ENCODE measurements at regions not wholly inside any gene's neighbourhood (a gene's known extent, or its start where the extent isn't known, plus 50 kb on each side); places are given as distances from the start of the nearest gene placed in this dataset.

GRCh38 chr9:120014796-120015195 lies 565.2 kb downstream of the CDK5RAP2 start:
- Histone ChIP-seq H3K4me3 (ENCODE audit: low read length) (no peak overlapping the region), H3K27me3 (replicated peaks; ENCODE audit: control insufficient read depth, insufficient read depth, low read length) (peaks cover 12% of the 10 kb centered on the region), H3K9me3 (ENCODE audit: control insufficient read depth, low read length) (no peaks in the 10 kb centered on the region), H3K36me3 (ENCODE audit: control insufficient read depth, insufficient read depth, low read length, severe bottlenecking) (no peaks in the 10 kb centered on the region), H3K9ac (ENCODE audit: low read length) (no peak overlapping the region), H3K4me1 (ENCODE audit: control insufficient read depth, insufficient read depth, low read length) (no peaks in the 10 kb centered on the region)
- DNase-seq (ENCODE audit: low read depth): no peak

- H3K9ac ChIP-seq (ENCODE audit: low read length): no peak overlapping the region
- H3K27me3 ChIP-seq (replicated peaks; ENCODE audit: control insufficient read depth, insufficient read depth, low read length): peaks cover 8% of the 10 kb centered on the region
- DNase-seq (ENCODE audit: low read depth): no peak
- H3K36me3 ChIP-seq (ENCODE audit: control insufficient read depth, insufficient read depth, low read length, severe bottlenecking): no peaks in the 10 kb centered on the region
- no peaks in the 10 kb centered on the region for H3K9me3 ChIP-seq (ENCODE audit: control insufficient read depth, low read length)
- H3K4me1 ChIP-seq (ENCODE audit: control insufficient read depth, insufficient read depth, low read length): no peaks in the 10 kb centered on the region
- H3K4me3 ChIP-seq (ENCODE audit: low read length): no peak overlapping the region
These were observed 570.1 kb downstream of the CDK5RAP2 start for GRCh38 chr9:120009856-120010255.

DNA sequence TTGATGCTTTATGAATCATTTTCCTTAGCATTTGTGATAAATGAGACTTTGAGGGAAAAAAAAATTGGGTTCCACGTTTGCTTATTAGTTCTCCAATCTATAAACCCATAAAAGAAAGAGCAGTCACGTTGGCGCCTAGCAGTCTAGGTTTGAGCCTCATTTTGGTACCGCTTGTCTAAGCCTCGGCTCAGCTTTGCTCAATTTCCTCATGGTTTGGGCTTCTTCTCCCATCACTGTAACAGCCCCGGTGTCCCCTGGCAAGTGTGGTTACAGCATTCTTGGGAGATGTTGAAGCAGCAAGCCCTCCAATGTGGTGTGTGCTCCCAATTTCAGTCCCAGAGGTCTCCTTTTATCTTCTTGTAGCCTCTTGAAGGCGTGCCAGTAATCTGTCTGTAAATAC lies 578.4 kb downstream of the CDK5RAP2 start:
- Histone ChIP-seq H3K4me1 (ENCODE audit: control insufficient read depth, insufficient read depth, low read length) (no peaks in the 10 kb centered on the region), H3K27me3 (replicated peaks; ENCODE audit: control insufficient read depth, insufficient read depth, low read length) (peaks cover 2% of the 10 kb centered on the region), H3K9me3 (ENCODE audit: control insufficient read depth, low read length) (no peaks in the 10 kb centered on the region), H3K4me3 (ENCODE audit: low read length) (no peak overlapping the region), H3K9ac (ENCODE audit: low read length) (no peak overlapping the region), H3K36me3 (ENCODE audit: control insufficient read depth, insufficient read depth, low read length, severe bottlenecking) (no peaks in the 10 kb centered on the region)
- DNase-seq (ENCODE audit: low read depth): no peak

DNA sequence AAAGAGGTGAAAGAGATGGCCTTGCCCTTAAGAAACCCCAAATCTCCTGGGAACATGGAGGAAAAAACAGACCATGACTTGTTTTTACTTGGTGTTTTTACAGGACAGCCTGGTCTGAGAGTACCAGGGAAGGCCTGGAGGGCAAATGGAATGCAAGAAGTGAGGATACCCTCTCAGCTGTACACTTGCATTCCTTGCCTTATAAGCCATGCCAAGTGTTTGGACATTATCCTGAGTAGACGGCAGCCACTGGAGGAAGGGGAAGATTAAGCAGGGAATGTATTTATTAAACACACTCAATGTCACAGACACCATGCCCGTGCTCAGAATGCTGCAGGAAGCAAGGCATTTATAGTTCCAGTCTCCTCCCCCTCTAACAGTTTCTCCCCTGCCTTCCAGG lies 581.4 kb downstream of the CDK5RAP2 start:
- H3K9me3 ChIP-seq (ENCODE audit: control insufficient read depth, low read length): no peaks in the 10 kb centered on the region
- H3K36me3 ChIP-seq (ENCODE audit: control insufficient read depth, insufficient read depth, low read length, severe bottlenecking): no peaks in the 10 kb centered on the region
- H3K27me3 ChIP-seq (replicated peaks; ENCODE audit: control insufficient read depth, insufficient read depth, low read length): peaks cover 10% of the 10 kb centered on the region
- no peaks in the 10 kb centered on the region for H3K4me1 ChIP-seq (ENCODE audit: control insufficient read depth, insufficient read depth, low read length)
- peak; percentile 0 for DNase-seq (ENCODE audit: low read depth)
- no peak overlapping the region for H3K4me3 ChIP-seq (ENCODE audit: low read length)
- H3K9ac ChIP-seq (ENCODE audit: low read length): no peak overlapping the region

DNA sequence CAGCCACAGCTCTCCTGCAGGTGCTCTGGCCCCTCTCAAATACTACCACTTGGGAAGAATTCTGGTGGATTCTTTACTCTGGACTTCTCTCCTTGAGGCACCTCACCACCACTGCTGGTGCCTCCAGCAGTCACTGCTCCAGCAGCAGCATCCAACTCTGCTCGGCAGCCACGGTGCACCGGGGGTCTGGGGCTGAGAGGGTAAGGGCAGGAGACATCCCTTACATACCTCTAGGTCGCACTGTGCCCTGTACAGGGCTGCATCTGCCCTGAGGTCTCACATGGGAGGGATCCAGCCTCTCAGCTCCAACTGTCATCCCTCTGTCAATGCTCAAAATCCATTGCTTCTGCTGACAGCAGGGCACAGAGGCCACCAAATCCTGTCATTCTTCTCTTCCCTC lies 588.2 kb downstream of the CDK5RAP2 start:
- Histone ChIP-seq H3K4me1 (ENCODE audit: control insufficient read depth, insufficient read depth, low read length) (no peaks in the 10 kb centered on the region), H3K9me3 (ENCODE audit: control insufficient read depth, low read length) (no peaks in the 10 kb centered on the region), H3K4me3 (ENCODE audit: low read length) (no peak overlapping the region), H3K36me3 (ENCODE audit: control insufficient read depth, insufficient read depth, low read length, severe bottlenecking) (no peaks in the 10 kb centered on the region), H3K27me3 (replicated peaks; ENCODE audit: control insufficient read depth, insufficient read depth, low read length) (peaks cover 29% of the 10 kb centered on the region), H3K9ac (ENCODE audit: low read length) (no peak overlapping the region)
- DNase-seq (ENCODE audit: low read depth): no peak

GRCh38 chr9:119986713-119987112 lies 593.3 kb downstream of the CDK5RAP2 start:
- Histone ChIP-seq H3K4me1 (ENCODE audit: control insufficient read depth, insufficient read depth, low read length) (no peaks in the 10 kb centered on the region), H3K27me3 (replicated peaks; ENCODE audit: control insufficient read depth, insufficient read depth, low read length) (peaks cover 49% of the 10 kb centered on the region), H3K4me3 (ENCODE audit: low read length) (no peak overlapping the region)

DNA sequence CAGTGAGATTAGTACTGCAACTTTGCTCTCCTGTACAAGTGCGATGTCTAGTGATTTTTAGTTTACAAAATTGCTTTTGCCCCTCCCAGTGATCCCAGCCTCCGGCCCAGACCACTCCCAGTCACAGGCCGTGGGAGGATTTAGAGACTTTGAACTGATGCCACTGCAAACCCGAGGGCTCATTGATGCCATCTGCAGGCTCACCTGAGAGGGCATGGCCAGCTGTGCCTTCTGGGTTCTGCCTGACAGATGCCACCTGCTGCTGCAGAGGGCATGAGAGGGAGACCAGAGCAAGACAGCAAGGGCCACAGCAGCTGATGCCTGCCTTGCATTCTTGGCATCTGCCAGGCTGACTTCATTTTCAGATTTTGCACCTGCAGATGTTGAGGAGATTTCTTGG lies 593.8 kb downstream of the CDK5RAP2 start:
- H3K9ac ChIP-seq (ENCODE audit: low read length): no peak overlapping the region
- H3K4me3 ChIP-seq (ENCODE audit: low read length): no peak overlapping the region
- no peak for DNase-seq (ENCODE audit: low read depth)
- H3K4me1 ChIP-seq (ENCODE audit: control insufficient read depth, insufficient read depth, low read length): no peaks in the 10 kb centered on the region
- peaks cover 48% of the 10 kb centered on the region for H3K27me3 ChIP-seq (replicated peaks; ENCODE audit: control insufficient read depth, insufficient read depth, low read length)
- no peaks in the 10 kb centered on the region for H3K9me3 ChIP-seq (ENCODE audit: control insufficient read depth, low read length)
- H3K36me3 ChIP-seq (ENCODE audit: control insufficient read depth, insufficient read depth, low read length, severe bottlenecking): no peaks in the 10 kb centered on the region

More at GRCh38 chr9:119986713-119987112, 593.3 kb downstream of the CDK5RAP2 start:
- DNase-seq (ENCODE audit: low read depth): no peak
- Histone ChIP-seq H3K9me3 (ENCODE audit: control insufficient read depth, low read length) (no peaks in the 10 kb centered on the region), H3K36me3 (ENCODE audit: control insufficient read depth, insufficient read depth, low read length, severe bottlenecking) (no peaks in the 10 kb centered on the region), H3K9ac (ENCODE audit: low read length) (no peak overlapping the region)

DNA sequence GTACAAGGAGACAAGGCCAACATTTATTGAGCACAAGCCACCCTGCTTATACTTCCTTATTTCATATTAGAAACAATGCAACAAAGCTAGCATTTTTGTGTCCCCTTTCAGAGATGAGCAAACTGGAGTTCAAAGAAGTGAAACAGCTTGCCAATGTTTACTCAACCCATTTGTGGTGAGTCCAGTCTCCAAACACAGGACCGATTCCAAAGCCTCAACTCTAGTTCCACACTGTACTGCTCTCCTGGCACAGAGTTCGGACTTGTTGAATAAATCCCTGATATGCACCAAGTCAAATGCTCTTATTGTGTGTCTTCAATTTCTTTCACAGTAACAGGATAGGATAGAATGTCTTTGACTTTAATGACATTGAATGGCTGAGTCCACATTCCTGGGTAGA lies 604.8 kb upstream of the BRINP1 start:
- H3K27me3 ChIP-seq (replicated peaks; ENCODE audit: control insufficient read depth, insufficient read depth, low read length): no peaks in the 10 kb centered on the region
- no peak overlapping the region for H3K4me3 ChIP-seq (ENCODE audit: low read length)
- no peak overlapping the region for H3K9ac ChIP-seq (ENCODE audit: low read length)
- H3K36me3 ChIP-seq (ENCODE audit: control insufficient read depth, insufficient read depth, low read length, severe bottlenecking): no peaks in the 10 kb centered on the region
- peak; percentile 18 for DNase-seq (ENCODE audit: low read depth)
- no peaks in the 10 kb centered on the region for H3K9me3 ChIP-seq (ENCODE audit: control insufficient read depth, low read length)
- peaks cover 8% of the 10 kb centered on the region for H3K4me1 ChIP-seq (ENCODE audit: control insufficient read depth, insufficient read depth, low read length)

GRCh38 chr9:119968836-119969707 lies 599.8 kb upstream of the BRINP1 start:
- Histone ChIP-seq H3K9ac (ENCODE audit: low read length) (peak overlapping the region; percentile 20), H3K4me3 (ENCODE audit: low read length) (no peak overlapping the region), H3K9me3 (ENCODE audit: control insufficient read depth, low read length) (peaks cover 9% of the 10 kb centered on the region), H3K4me1 (ENCODE audit: control insufficient read depth, insufficient read depth, low read length) (peaks cover 18% of the 10 kb centered on the region), H3K36me3 (ENCODE audit: control insufficient read depth, insufficient read depth, low read length, severe bottlenecking) (no peaks in the 10 kb centered on the region), H3K27me3 (replicated peaks; ENCODE audit: control insufficient read depth, insufficient read depth, low read length) (no peaks in the 10 kb centered on the region)
- DNase-seq (ENCODE audit: low read depth): peak; percentile 94

DNA sequence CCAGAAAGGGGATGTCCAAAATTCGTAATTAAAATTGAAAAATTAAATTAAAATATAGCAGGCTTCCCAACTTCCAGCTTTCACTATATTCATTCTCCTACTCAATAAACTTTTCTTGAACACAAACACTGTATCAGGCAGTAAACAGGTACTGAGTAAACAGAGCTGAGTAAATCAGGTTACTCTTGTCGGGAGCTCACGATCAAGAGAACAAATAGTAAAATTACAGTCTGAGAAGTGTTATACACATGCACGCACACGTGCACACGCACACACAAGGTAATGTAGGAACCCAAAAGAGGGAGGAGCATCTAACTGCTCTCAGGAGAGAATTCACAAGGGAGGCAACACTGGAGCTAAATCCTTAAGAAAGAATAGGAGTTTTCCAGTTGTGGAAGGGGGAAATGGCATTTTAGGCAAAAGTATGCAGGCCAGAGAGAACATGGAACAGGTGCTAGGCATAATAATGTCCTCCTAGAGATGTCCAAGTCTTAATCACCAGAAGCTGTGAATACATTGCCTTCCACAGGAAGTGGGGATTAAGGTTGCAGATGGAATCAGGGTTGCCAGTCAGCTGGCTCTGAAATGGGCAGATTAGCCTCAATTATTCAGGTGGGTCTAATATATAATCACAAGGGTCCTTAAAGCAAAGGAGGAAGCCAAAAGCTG lies 598.8 kb upstream of the BRINP1 start:
- no peak for DNase-seq (ENCODE audit: low read depth)
- Histone ChIP-seq H3K4me3 (ENCODE audit: low read length) (no peak overlapping the region), H3K9ac (ENCODE audit: low read length) (no peak overlapping the region), H3K36me3 (ENCODE audit: control insufficient read depth, insufficient read depth, low read length, severe bottlenecking) (no peaks in the 10 kb centered on the region), H3K4me1 (ENCODE audit: control insufficient read depth, insufficient read depth, low read length) (peaks cover 21% of the 10 kb centered on the region), H3K9me3 (ENCODE audit: control insufficient read depth, low read length) (peaks cover 9% of the 10 kb centered on the region), H3K27me3 (replicated peaks; ENCODE audit: control insufficient read depth, insufficient read depth, low read length) (no peaks in the 10 kb centered on the region)

DNA sequence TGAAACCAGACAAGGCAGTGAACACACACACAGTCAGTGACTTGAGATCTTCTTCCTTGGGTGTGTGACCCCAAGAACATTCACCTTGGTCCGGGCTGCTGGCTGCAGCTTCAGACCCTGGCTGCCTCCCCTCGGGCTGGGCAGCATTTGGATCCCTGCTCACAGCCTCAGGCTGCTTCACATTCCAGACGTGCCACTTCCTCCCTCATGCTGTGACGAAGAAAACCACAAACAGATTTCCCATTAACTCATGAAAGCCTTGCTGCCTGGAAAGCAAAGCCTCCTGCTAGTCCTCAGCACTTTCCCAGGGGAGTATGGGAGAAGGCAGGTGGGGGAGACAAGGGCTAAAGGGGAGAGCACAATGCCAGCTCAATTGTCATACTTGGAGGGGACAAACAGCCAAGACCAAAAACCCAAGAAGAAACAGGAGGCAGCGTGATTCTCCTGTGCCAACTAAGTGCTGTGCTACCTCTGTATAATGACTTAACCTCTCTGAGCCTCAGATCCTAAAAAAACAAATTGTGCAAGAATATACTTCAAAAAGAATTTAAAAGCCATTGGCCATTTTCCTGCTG lies 594.6 kb upstream of the BRINP1 start:
- Histone ChIP-seq H3K4me3 (ENCODE audit: low read length) (peak overlapping the region; percentile 9), H3K27me3 (replicated peaks; ENCODE audit: control insufficient read depth, insufficient read depth, low read length) (no peaks in the 10 kb centered on the region), H3K9me3 (ENCODE audit: control insufficient read depth, low read length) (peaks cover 9% of the 10 kb centered on the region), H3K9ac (ENCODE audit: low read length) (peak overlapping the region; percentile 75), H3K4me1 (ENCODE audit: control insufficient read depth, insufficient read depth, low read length) (peaks cover 36% of the 10 kb centered on the region), H3K36me3 (ENCODE audit: control insufficient read depth, insufficient read depth, low read length, severe bottlenecking) (no peaks in the 10 kb centered on the region)
- DNase-seq (ENCODE audit: low read depth): peak; percentile 95
